ENCODE measurements at regions not wholly inside any gene's neighbourhood (a gene's known extent, or its start where the extent isn't known, plus 50 kb on each side); places are given as distances from the start of the nearest gene placed in this dataset.

DNA sequence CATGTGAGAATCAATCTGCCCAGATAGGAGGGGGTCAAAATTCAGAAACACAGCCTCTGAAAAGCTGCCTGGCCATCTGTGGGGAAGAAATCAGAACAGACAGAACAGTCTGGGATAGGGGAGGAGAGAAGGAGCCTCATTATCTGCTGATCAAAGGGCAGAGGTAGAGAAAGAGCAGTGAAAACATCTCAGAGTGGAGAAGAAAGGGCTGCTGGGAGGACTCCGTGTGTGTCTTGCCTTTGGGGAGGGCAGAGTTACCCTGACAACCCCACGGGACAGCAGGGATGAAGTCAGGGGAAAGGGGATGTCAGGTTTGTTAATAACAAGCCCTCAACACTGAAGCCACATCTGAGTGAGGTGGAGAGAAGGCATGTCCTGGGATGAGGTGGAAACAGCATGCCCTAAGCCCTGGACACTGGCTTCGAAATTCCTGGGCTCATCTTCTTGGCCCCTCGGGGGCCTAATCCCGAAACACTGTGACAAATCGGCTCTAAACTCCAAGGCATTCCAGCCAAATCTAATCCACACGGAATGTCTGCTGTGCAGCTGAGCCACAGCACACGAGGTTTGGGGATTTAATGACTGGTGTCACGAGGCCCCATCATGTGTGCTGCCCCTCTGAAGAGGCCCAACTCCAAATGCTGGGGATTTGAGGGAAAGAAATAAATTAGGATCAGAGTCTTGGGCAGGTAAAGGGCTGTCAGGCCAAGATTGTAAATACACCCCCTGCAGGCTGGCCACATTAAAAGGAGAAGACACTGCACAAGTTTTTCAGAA, 82.8 kb upstream of the FGFR2 start:
- Histone ChIP-seq H3K4me3 (replicated peaks in 1 of 3; ENCODE audit: insufficient read depth in 1 of 3, low read depth in 1 of 3, low read length in 3 of 3) (no peak overlapping the region), H3K9ac (replicated peaks; ENCODE audit: extremely low read depth, insufficient read depth, low read length) (no peak overlapping the region), H3K4me2 (ENCODE audit: insufficient read depth, low read length) (no peak overlapping the region), H4K20me1 (replicated peaks; ENCODE audit: control insufficient read depth, extremely low read depth, insufficient read depth, low read length) (no peaks in the 10 kb centered on the region), H3K27ac (ENCODE audit: insufficient read depth, low read depth, low read length) (no peak overlapping the region), H3K36me3 (ENCODE audit: control insufficient read depth in 2 of 2, extremely low read depth in 1 of 2, insufficient read depth in 2 of 2, low read length in 2 of 2) (no peaks in the 10 kb centered on the region), H3K4me1 (ENCODE audit: control insufficient read depth, extremely low read depth, insufficient read depth, low read length) (no peaks in the 10 kb centered on the region), H3K9me1 (replicated peaks; ENCODE audit: control insufficient read depth, extremely low read depth, insufficient read depth, low read length) (no peaks in the 10 kb centered on the region), H3K9me3 (replicated peaks; ENCODE audit: control insufficient read depth, insufficient read depth, low read length) (no peaks in the 10 kb centered on the region), H3K27me3 (ENCODE audit: control insufficient read depth in 2 of 2, insufficient read depth in 2 of 2, low read length in 2 of 2) (no peaks in the 10 kb centered on the region), H3K79me2 (ENCODE audit: control insufficient read depth, insufficient read depth, low read length) (no peaks in the 10 kb centered on the region), H2AFZ (ENCODE audit: low read depth, low read length) (no peak overlapping the region)
- BruUV-seq (replicated peaks): no TSS peak
- FAIRE-seq: no peak
- ChIA-PET CTCF (no interaction called here), POLR2A (no interaction called here)
- no peak for DNase-seq (ENCODE audit: low read depth, low spot score)
- TF ChIP-seq FOS (IDR thresholded peaks at IDR 0.05; ENCODE audit: borderline replicate concordance, insufficient read depth, low read length) (no peak), EZH2 (IDR thresholded peaks at IDR 0.05; ENCODE audit: borderline replicate concordance, low read depth, low read length, severe bottlenecking) (no peak), MYC (IDR thresholded peaks at IDR 0.05; ENCODE audit: low read depth, low read length) (no peak), GATA2 (IDR thresholded peaks at IDR 0.05; ENCODE audit: insufficient read depth, insufficient read length, low read depth, low read length) (no peak), POLR2AphosphoS5 (IDR thresholded peaks at IDR 0.05; ENCODE audit: insufficient read depth, low read depth, low read length) (no peak), POLR2A (IDR thresholded peaks at IDR 0.05; ENCODE audit: low read depth, low read length) (no peak), JUN (IDR thresholded peaks at IDR 0.05; ENCODE audit: borderline replicate concordance, insufficient read depth, insufficient read length, low read depth) (no peak)
- TF ChIP-seq, protein P1, sequence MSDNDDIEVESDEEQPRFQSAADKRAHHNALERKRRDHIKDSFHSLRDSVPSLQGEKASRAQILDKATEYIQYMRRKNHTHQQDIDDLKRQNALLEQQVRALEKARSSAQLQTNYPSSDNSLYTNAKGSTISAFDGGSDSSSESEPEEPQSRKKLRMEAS (IDR thresholded peaks at IDR 0.05; ENCODE audit: insufficient read depth, insufficient read length): no peak
- TF ChIP-seq, protein P2, sequence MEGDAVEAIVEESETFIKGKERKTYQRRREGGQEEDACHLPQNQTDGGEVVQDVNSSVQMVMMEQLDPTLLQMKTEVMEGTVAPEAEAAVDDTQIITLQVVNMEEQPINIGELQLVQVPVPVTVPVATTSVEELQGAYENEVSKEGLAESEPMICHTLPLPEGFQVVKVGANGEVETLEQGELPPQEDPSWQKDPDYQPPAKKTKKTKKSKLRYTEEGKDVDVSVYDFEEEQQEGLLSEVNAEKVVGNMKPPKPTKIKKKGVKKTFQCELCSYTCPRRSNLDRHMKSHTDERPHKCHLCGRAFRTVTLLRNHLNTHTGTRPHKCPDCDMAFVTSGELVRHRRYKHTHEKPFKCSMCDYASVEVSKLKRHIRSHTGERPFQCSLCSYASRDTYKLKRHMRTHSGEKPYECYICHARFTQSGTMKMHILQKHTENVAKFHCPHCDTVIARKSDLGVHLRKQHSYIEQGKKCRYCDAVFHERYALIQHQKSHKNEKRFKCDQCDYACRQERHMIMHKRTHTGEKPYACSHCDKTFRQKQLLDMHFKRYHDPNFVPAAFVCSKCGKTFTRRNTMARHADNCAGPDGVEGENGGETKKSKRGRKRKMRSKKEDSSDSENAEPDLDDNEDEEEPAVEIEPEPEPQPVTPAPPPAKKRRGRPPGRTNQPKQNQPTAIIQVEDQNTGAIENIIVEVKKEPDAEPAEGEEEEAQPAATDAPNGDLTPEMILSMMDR (IDR thresholded peaks at IDR 0.05; ENCODE audit: extremely low read depth in 1 of 2, insufficient read depth in 1 of 2, low read depth in 1 of 2, low read length in 2 of 2): no peak
- intact Hi-C loops (cut with micrococcal nuclease): no loop called here
- dilution Hi-C loops (cut with MboI; ENCODE audit: extremely low pct_ligation_motif_present, low sequenced_read_pairs): no loop called here
